ENCODE measurements at regions not wholly inside any gene's neighbourhood (a gene's known extent, or its start where the extent isn't known, plus 50 kb on each side); places are given as distances from the start of the nearest gene placed in this dataset.

DNA sequence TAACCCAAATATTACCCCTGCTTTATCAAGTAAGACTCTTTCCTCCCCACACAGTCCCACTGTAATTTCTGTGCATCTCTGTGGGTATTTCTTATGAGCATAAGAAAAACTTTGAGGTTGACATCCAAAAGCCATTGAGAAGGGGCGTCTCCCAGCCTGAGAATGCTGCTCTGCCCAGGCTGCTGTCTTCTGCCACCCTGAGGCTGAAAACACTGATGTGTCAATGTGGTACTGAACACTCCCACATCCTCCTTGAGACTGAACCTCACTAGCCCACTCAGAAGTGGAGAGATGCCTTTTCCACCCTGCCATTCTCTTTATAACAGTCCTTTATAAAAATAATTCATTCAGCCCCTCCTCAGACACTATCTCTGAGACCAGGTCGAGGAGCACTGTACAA is 120.8 kb downstream of the SMIM20 start:
- H3K27ac ChIP-seq (replicated peaks), result no peak overlapping the region
- H3K4me3 ChIP-seq (replicated peaks; ENCODE audit: insufficient read depth, low read length), result no peak overlapping the region
- TF ChIP-seq GABPA (IDR thresholded peaks at IDR 0.05; ENCODE audit: low read depth) (no peak), SPI1 (IDR thresholded peaks at IDR 0.05; ENCODE audit: borderline replicate concordance, low read depth) (no peak), POLR2AphosphoS5 (IDR thresholded peaks at IDR 0.05; ENCODE audit: low read depth) (no peak)
- TF ChIP-seq, protein P1, sequence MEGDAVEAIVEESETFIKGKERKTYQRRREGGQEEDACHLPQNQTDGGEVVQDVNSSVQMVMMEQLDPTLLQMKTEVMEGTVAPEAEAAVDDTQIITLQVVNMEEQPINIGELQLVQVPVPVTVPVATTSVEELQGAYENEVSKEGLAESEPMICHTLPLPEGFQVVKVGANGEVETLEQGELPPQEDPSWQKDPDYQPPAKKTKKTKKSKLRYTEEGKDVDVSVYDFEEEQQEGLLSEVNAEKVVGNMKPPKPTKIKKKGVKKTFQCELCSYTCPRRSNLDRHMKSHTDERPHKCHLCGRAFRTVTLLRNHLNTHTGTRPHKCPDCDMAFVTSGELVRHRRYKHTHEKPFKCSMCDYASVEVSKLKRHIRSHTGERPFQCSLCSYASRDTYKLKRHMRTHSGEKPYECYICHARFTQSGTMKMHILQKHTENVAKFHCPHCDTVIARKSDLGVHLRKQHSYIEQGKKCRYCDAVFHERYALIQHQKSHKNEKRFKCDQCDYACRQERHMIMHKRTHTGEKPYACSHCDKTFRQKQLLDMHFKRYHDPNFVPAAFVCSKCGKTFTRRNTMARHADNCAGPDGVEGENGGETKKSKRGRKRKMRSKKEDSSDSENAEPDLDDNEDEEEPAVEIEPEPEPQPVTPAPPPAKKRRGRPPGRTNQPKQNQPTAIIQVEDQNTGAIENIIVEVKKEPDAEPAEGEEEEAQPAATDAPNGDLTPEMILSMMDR (IDR thresholded peaks at IDR 0.05; ENCODE audit: insufficient read depth, low read length), result no peak
- TF ChIP-seq, protein P2, sequence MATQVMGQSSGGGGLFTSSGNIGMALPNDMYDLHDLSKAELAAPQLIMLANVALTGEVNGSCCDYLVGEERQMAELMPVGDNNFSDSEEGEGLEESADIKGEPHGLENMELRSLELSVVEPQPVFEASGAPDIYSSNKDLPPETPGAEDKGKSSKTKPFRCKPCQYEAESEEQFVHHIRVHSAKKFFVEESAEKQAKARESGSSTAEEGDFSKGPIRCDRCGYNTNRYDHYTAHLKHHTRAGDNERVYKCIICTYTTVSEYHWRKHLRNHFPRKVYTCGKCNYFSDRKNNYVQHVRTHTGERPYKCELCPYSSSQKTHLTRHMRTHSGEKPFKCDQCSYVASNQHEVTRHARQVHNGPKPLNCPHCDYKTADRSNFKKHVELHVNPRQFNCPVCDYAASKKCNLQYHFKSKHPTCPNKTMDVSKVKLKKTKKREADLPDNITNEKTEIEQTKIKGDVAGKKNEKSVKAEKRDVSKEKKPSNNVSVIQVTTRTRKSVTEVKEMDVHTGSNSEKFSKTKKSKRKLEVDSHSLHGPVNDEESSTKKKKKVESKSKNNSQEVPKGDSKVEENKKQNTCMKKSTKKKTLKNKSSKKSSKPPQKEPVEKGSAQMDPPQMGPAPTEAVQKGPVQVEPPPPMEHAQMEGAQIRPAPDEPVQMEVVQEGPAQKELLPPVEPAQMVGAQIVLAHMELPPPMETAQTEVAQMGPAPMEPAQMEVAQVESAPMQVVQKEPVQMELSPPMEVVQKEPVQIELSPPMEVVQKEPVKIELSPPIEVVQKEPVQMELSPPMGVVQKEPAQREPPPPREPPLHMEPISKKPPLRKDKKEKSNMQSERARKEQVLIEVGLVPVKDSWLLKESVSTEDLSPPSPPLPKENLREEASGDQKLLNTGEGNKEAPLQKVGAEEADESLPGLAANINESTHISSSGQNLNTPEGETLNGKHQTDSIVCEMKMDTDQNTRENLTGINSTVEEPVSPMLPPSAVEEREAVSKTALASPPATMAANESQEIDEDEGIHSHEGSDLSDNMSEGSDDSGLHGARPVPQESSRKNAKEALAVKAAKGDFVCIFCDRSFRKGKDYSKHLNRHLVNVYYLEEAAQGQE (IDR thresholded peaks at IDR 0.05; ENCODE audit: insufficient replicate concordance, low read depth), result no peak
- DNase-seq (ENCODE audit: low read depth in 1 of 2, low spot score in 1 of 2), result no peak
- H3K27me3 ChIP-seq (ENCODE audit: insufficient read depth, poor library complexity, severe bottlenecking), result no peaks in the 10 kb centered on the region

- no peak for DNase-seq (ENCODE audit: low read depth in 1 of 2, low spot score in 1 of 2)
Observed at GRCh38 chr4:26035921-26036320, 121.9 kb downstream of the SMIM20 start.

DNA sequence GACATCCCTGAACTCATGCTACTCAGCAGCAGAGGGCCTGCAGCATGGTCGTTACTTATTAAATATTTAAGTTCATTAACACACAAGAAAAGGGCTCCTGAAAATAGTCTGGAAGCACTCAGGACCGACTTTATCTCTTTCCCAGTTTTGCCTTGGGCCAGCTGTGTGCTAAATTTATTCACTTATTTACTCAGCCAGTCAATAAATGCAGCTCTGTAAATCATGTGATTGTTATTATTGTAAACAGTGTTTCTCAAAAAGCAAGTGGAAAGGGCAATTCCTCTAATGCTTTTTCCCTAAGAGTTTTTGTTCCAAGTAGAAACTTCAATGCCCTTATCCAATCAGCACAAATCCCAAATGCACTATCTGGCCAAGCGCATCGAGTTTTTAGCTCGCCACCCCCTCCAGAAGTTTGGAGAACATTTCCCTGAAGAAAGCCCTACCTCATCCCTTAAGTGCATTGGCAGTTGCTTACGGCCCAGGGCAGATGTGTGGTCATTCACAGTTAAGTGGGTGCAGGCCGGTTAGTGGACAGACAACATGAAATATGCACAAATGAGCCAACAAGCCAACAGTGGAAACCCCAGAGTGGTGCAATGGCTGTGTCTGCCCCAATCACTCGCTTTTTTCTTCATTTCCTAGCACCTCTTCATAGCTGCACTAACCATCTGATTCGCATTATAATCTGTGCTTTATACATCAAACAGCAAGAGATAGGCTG is 125.8 kb downstream of the SMIM20 start:
- no peak overlapping the region for H3K27ac ChIP-seq (replicated peaks)
- no peaks in the 10 kb centered on the region for H3K27me3 ChIP-seq (ENCODE audit: insufficient read depth, poor library complexity, severe bottlenecking)
- TF ChIP-seq SPI1 (IDR thresholded peaks at IDR 0.05; ENCODE audit: borderline replicate concordance, low read depth), result no peak
- no peak for TF ChIP-seq GABPA (IDR thresholded peaks at IDR 0.05; ENCODE audit: low read depth)
- no peak for TF ChIP-seq POLR2AphosphoS5 (IDR thresholded peaks at IDR 0.05; ENCODE audit: low read depth)
- TF ChIP-seq, protein P2 (IDR thresholded peaks at IDR 0.05; ENCODE audit: insufficient replicate concordance, low read depth), result no peak
- TF ChIP-seq, protein P1 (IDR thresholded peaks at IDR 0.05; ENCODE audit: insufficient read depth, low read length), result no peak
- DNase-seq (ENCODE audit: low read depth in 1 of 2, low spot score in 1 of 2), result no peak
- H3K4me3 ChIP-seq (replicated peaks; ENCODE audit: insufficient read depth, low read length), result no peak overlapping the region

More at GRCh38 chr4:26035921-26036320, 121.9 kb downstream of the SMIM20 start:
- TF ChIP-seq SPI1 (IDR thresholded peaks at IDR 0.05; ENCODE audit: borderline replicate concordance, low read depth) (no peak), POLR2AphosphoS5 (IDR thresholded peaks at IDR 0.05; ENCODE audit: low read depth) (no peak), GABPA (IDR thresholded peaks at IDR 0.05; ENCODE audit: low read depth) (no peak)
- TF ChIP-seq, protein P1 (IDR thresholded peaks at IDR 0.05; ENCODE audit: insufficient read depth, low read length), result no peak
- TF ChIP-seq, protein P2 (IDR thresholded peaks at IDR 0.05; ENCODE audit: insufficient replicate concordance, low read depth), result no peak
- Histone ChIP-seq H3K27me3 (ENCODE audit: insufficient read depth, poor library complexity, severe bottlenecking) (no peaks in the 10 kb centered on the region), H3K4me3 (replicated peaks; ENCODE audit: insufficient read depth, low read length) (no peak overlapping the region), H3K27ac (replicated peaks) (no peak overlapping the region)

Measured in HL-60 (cell line).